Nephron progenitor cell (in vitro differentiated cells): ENCODE measurements at regions not wholly inside any gene's neighbourhood (a gene's known extent, or its start where the extent isn't known, plus 50 kb on each side); places are given as distances from the start of the nearest gene placed in this dataset.

Experiments used
- DNase-seq: peaks from one replicate; pipeline ENCODE4 v3.0.0; 2021
- H3K27ac Mint-ChIP-seq: 2 replicates; pipeline ENCODE4 v1.8.0; 2021; ENCODE audit warnings: mild to moderate bottlenecking, moderate library complexity, mixed read lengths
- H3K27me3 Mint-ChIP-seq: 2 replicates; pipeline ENCODE4 v1.8.0; 2021; ENCODE audit warnings: mild to moderate bottlenecking, low read depth, mixed read lengths; ENCODE audit not compliant: poor library complexity
- H3K36me3 Mint-ChIP-seq: 2 replicates; pipeline ENCODE4 v1.8.0; 2021; ENCODE audit warnings: low read depth, mixed read lengths
- H3K4me1 Mint-ChIP-seq: 2 replicates; pipeline ENCODE4 v1.8.0; 2021; ENCODE audit warnings: mixed read lengths
- H3K4me3 Mint-ChIP-seq: 2 replicates; pipeline ENCODE4 v1.8.0; 2021; ENCODE audit warnings: mild to moderate bottlenecking, moderate library complexity, mixed read lengths
- H3K9me3 Mint-ChIP-seq: 2 replicates; pipeline ENCODE4 v1.8.0; 2021; ENCODE audit warnings: mild to moderate bottlenecking, moderate library complexity, mixed read lengths
- CTCF ChIP-seq: fragments of 200-600 bp; sonication (generic); IDR thresholded peaks from 2 replicates; pipeline ENCODE4 v1.5.0; 2021; ENCODE audit warnings: antibody characterized with exemption

GRCh38 chr2:100718065-100718629 is 101.8 kb upstream of the NPAS2 start:
- Mint-ChIP-seq H3K27me3 (no peaks in the 10 kb centered on the region), H3K36me3 (no peaks in the 10 kb centered on the region), H3K9me3 (no peaks in the 10 kb centered on the region), H3K27ac (no peak overlapping the region), H3K4me1 (no peaks in the 10 kb centered on the region), H3K4me3 (no peak overlapping the region)
- TF ChIP-seq CTCF = no peak
- no peak for DNase-seq

- Mint-ChIP-seq H3K27me3 (no peaks in the 10 kb centered on the region), H3K4me1 (no peaks in the 10 kb centered on the region), H3K36me3 (no peaks in the 10 kb centered on the region), H3K27ac (no peak overlapping the region), H3K9me3 (no peaks in the 10 kb centered on the region), H3K4me3 (no peak overlapping the region)
- no peak for TF ChIP-seq CTCF
- no peak for DNase-seq
Measured at GRCh38 chr2:100720445-100720844, 99.5 kb upstream of the NPAS2 start.

DNA sequence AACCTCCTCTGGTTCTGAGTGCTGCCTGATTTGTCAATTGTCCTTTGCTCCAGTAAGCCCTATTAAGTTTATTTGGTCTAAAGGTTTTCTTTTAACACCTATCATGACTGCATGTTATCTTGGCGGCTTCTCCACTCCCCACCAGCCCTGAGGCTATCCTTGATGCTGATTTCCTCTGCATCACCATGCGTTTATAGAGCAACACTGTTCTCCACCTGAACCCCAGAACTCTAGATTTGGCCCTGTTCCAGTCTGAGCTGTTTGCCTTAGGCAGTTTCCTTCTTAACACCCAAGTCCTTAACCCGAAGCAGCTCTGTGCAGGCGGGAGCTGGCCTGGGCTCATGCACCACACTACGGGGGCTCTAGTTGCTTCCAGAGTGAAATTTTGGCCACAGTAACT is 98.2 kb upstream of the NPAS2 start:
- H3K27me3 Mint-ChIP-seq = no peaks in the 10 kb centered on the region
- H3K9me3 Mint-ChIP-seq = no peaks in the 10 kb centered on the region
- no peaks in the 10 kb centered on the region for H3K4me1 Mint-ChIP-seq
- DNase-seq = no peak
- no peak overlapping the region for H3K4me3 Mint-ChIP-seq
- H3K27ac Mint-ChIP-seq = no peak overlapping the region
- no peaks in the 10 kb centered on the region for H3K36me3 Mint-ChIP-seq
- no peak for TF ChIP-seq CTCF

- Mint-ChIP-seq H3K36me3 (no peaks in the 10 kb centered on the region), H3K9me3 (no peaks in the 10 kb centered on the region), H3K27ac (no peak overlapping the region), H3K27me3 (peaks cover 4% of the 10 kb centered on the region), H3K4me3 (no peak overlapping the region), H3K4me1 (no peaks in the 10 kb centered on the region)
- DNase-seq = no peak
- no peak for TF ChIP-seq CTCF
Measured at GRCh38 chr2:100722125-100722524, 97.8 kb upstream of the NPAS2 start.

DNA sequence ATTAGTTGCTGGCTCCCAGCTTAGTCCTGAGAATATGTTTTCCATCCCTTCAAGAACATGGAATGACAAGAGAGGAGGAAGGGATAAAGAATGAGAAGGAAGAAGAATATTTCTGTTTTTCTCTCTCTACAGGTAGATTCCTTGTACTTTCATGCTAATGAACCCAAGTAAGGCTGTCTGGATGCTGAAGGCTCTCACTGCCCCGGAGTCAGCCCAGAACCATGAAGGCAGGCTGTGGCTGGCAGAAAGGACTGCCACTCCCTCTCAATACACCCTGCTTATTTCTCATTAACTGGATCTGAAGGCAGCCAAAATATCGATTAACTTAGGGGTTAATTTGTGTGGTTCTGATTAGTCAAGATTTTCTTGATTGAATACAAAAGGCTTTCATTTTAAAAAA is 93.1 kb upstream of the NPAS2 start:
- H3K9me3 Mint-ChIP-seq = peaks cover 13% of the 10 kb centered on the region
- no peak overlapping the region for H3K4me3 Mint-ChIP-seq
- no peak for TF ChIP-seq CTCF
- no peak overlapping the region for H3K27ac Mint-ChIP-seq
- no peaks in the 10 kb centered on the region for H3K4me1 Mint-ChIP-seq
- no peaks in the 10 kb centered on the region for H3K36me3 Mint-ChIP-seq
- H3K27me3 Mint-ChIP-seq = peaks cover 12% of the 10 kb centered on the region
- no peak for DNase-seq

DNA sequence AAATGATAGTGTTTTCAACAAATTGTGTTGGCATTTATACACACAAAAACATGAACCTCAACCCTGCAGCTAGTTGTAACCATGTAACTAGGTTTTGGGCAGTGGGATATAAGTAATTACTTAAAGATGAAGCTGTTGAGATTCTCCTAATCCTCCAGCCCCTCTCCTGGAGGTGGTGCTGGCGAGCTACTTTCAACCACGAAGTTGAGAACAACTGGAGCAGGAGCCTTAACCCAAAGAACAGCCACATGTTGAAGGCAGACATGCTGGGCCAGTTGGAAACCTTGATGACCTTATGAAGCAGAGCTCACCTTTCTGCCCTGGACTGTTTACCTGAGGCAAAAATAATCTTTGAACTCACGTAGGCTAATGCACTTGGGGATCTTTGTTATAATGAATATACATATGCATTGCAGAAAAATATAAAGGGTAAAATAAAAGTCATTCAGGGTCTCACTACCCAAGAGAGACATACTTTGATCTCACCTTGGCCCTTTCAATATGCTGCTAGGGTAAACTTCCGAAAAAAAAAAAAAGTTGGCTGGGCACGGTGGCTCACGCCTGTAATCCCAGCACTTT is 89.6 kb upstream of the NPAS2 start:
- H3K4me3 Mint-ChIP-seq = no peak overlapping the region
- peaks cover 13% of the 10 kb centered on the region for H3K9me3 Mint-ChIP-seq

More for the DNA sequence above, 89.6 kb upstream of the NPAS2 start:
- H3K27ac Mint-ChIP-seq = no peak overlapping the region
- H3K36me3 Mint-ChIP-seq = no peaks in the 10 kb centered on the region
- H3K4me1 Mint-ChIP-seq = peaks cover 22% of the 10 kb centered on the region
- peak; percentile 35 for DNase-seq
- peaks cover 12% of the 10 kb centered on the region for H3K27me3 Mint-ChIP-seq
- peak; percentile 39 for TF ChIP-seq CTCF
